ENCODE measurements at regions not wholly inside any gene's neighbourhood (a gene's known extent, or its start where the extent isn't known, plus 50 kb on each side); places are given as distances from the start of the nearest gene placed in this dataset.

- no peak overlapping the region for H3K27ac ChIP-seq (ENCODE audit: low read depth, low read length)
- no peaks in the 10 kb centered on the region for H3F3A ChIP-seq (ENCODE audit: insufficient read depth)
- H3K27me3 ChIP-seq (ENCODE audit: low read length), result no peaks in the 10 kb centered on the region
- H3K9me2 ChIP-seq (replicated peaks; ENCODE audit: insufficient read depth, low read length), result no peaks in the 10 kb centered on the region
- no peak overlapping the region for H3K4me3 ChIP-seq (ENCODE audit: insufficient read depth, low read length, poor library complexity, severe bottlenecking)
- H3K36me3 ChIP-seq (ENCODE audit: low read length), result no peaks in the 10 kb centered on the region
- H3K9ac ChIP-seq (ENCODE audit: low read length), result no peak overlapping the region
- no peaks in the 10 kb centered on the region for H4K20me1 ChIP-seq (ENCODE audit: low read depth, low read length)
- H2AFZ ChIP-seq (ENCODE audit: low read depth, low read length, severe bottlenecking), result no peak overlapping the region
- no peaks in the 10 kb centered on the region for H3K79me2 ChIP-seq (ENCODE audit: insufficient read depth, low read length)
- H3K4me2 ChIP-seq (ENCODE audit: low read depth, low read length, poor library complexity, severe bottlenecking), result no peak overlapping the region
- TF ChIP-seq CTCF (IDR thresholded peaks at IDR 0.05; ENCODE audit: insufficient read depth, low read length, poor library complexity, severe bottlenecking), result no peak
- no peak for TF ChIP-seq EZH2phosphoT487 (conservative IDR thresholded peaks at IDR 0.05; ENCODE audit: low read length)
- no peaks in the 10 kb centered on the region for H3K9me3 ChIP-seq (ENCODE audit: insufficient read depth, low read length)
Observed at GRCh38 chr6:143619824-143620401, 57.9 kb upstream of the PHACTR2 start.

GRCh38 chr6:143616741-143617140 is 61.0 kb upstream of the PHACTR2 start:
- H3F3A ChIP-seq (ENCODE audit: insufficient read depth), result no peaks in the 10 kb centered on the region
- no peaks in the 10 kb centered on the region for H3K79me2 ChIP-seq (ENCODE audit: insufficient read depth, low read length)
- no peak overlapping the region for H3K9ac ChIP-seq (ENCODE audit: low read length)
- no peaks in the 10 kb centered on the region for H3K36me3 ChIP-seq (ENCODE audit: low read length)
- no peak overlapping the region for H3K4me2 ChIP-seq (ENCODE audit: low read depth, low read length, poor library complexity, severe bottlenecking)
- no peak overlapping the region for H3K4me3 ChIP-seq (ENCODE audit: insufficient read depth, low read length, poor library complexity, severe bottlenecking)
- H4K20me1 ChIP-seq (ENCODE audit: low read depth, low read length), result no peaks in the 10 kb centered on the region
- H3K9me3 ChIP-seq (ENCODE audit: insufficient read depth, low read length), result no peaks in the 10 kb centered on the region
- no peak overlapping the region for H3K27ac ChIP-seq (ENCODE audit: low read depth, low read length)
- no peak overlapping the region for H2AFZ ChIP-seq (ENCODE audit: low read depth, low read length, severe bottlenecking)
- TF ChIP-seq EZH2phosphoT487 (conservative IDR thresholded peaks at IDR 0.05; ENCODE audit: low read length) (no peak), CTCF (IDR thresholded peaks at IDR 0.05; ENCODE audit: insufficient read depth, low read length, poor library complexity, severe bottlenecking) (no peak)
- no peaks in the 10 kb centered on the region for H3K27me3 ChIP-seq (ENCODE audit: low read length)
- no peaks in the 10 kb centered on the region for H3K9me2 ChIP-seq (replicated peaks; ENCODE audit: insufficient read depth, low read length)

- Histone ChIP-seq H3F3A (ENCODE audit: insufficient read depth) (no peaks in the 10 kb centered on the region), H3K9ac (ENCODE audit: low read length) (no peak overlapping the region), H3K9me3 (ENCODE audit: insufficient read depth, low read length) (no peaks in the 10 kb centered on the region), H3K79me2 (ENCODE audit: insufficient read depth, low read length) (no peaks in the 10 kb centered on the region), H4K20me1 (ENCODE audit: low read depth, low read length) (no peaks in the 10 kb centered on the region), H3K27ac (ENCODE audit: low read depth, low read length) (no peak overlapping the region), H2AFZ (ENCODE audit: low read depth, low read length, severe bottlenecking) (no peak overlapping the region), H3K9me2 (replicated peaks; ENCODE audit: insufficient read depth, low read length) (no peaks in the 10 kb centered on the region), H3K4me3 (ENCODE audit: insufficient read depth, low read length, poor library complexity, severe bottlenecking) (no peak overlapping the region), H3K27me3 (ENCODE audit: low read length) (no peaks in the 10 kb centered on the region), H3K36me3 (ENCODE audit: low read length) (no peaks in the 10 kb centered on the region), H3K4me2 (ENCODE audit: low read depth, low read length, poor library complexity, severe bottlenecking) (no peak overlapping the region)
- TF ChIP-seq EZH2phosphoT487 (conservative IDR thresholded peaks at IDR 0.05; ENCODE audit: low read length), result no peak
- TF ChIP-seq CTCF (IDR thresholded peaks at IDR 0.05; ENCODE audit: insufficient read depth, low read length, poor library complexity, severe bottlenecking), result no peak
Observed at GRCh38 chr6:143615785-143616184, 62.0 kb upstream of the PHACTR2 start.
